Pancreas (tissue), 10 donors: ENCODE measurements at regions not wholly inside any gene's neighbourhood (a gene's known extent, or its start where the extent isn't known, plus 50 kb on each side); places are given as distances from the start of the nearest gene placed in this dataset.

Experiments
- ATAC-seq, 4 donors: fragments of 200-7000 bp; cut with Tn5 transposase; one replicate each; pipeline versions ENCODE4 v1.8.0 to v1.9.1; 2020; ENCODE audit warnings: mild to moderate bottlenecking in 4 of 4, moderate library complexity in 4 of 4
- DNase-seq, 6 donors: peaks; one replicate each; pipeline ENCODE4 v3.0.0-alpha.2; 2020
- FAIRE-seq: peaks from 2 replicates; lab custom pipeline; 2012; peaks lifted over from hg19 to GRCh38; lab: Jason Lieb, UNC
- H3K27ac ChIP-seq, 4 donors: fragments of 200-600 bp; sonication (generic); 1 replicate in 3 of 4; 2 replicates in 1 of 4; pipeline versions ENCODE4 v1.5.0 to v1.8.0; 2020
- H3K27me3 ChIP-seq, 4 donors: fragments of 200-600 bp; one replicate each; pipeline ENCODE4 v1.8.0; 2021
- H3K36me3 ChIP-seq, 3 donors: fragments of 200-600 bp; sonication (generic) in 1 of 3; one replicate each; pipeline versions ENCODE4 v1.5.0 to v1.8.0; 2020 to 2021
- H3K4me1 ChIP-seq, 3 donors: fragments of 200-600 bp; one replicate each; pipeline ENCODE4 v1.8.0; 2021
- H3K4me3 ChIP-seq, 4 donors: fragments of 200-600 bp; sonication (generic) in 2 of 4; one replicate each; pipeline versions ENCODE4 v1.5.0 to v1.8.0; 2020 to 2021
- H3K9me3 ChIP-seq, 4 donors: fragments of 200-600 bp; one replicate each; pipeline ENCODE4 v1.8.0; 2021
- CTCF ChIP-seq, 4 donors: fragments of 200-600 bp; sonication (generic) in 3 of 4; IDR thresholded peaks; one replicate each; pipeline versions ENCODE4 v1.5.0 to v1.8.0; 2021; ENCODE audit warnings: antibody characterized with exemption in 4 of 4
- WGBS, 2 donors: extraction: QIAGEN DNeasy Blood & Tissue Kit; methylation state at CpG; one replicate each; pipeline ENCODE4 v1.1.7; 2013; 5-methylcytosine and 5-hydroxymethylcytosine counted together
- intact Hi-C, 3 donors: fragments of 100-400 bp; cut with DNase I; formaldehyde crosslinking; loops; one replicate each; pipeline versions ENCODE4 v1.11.1 to v1.14.2; 2022
- donor health status: healthy with polysubstance abuse.
- donor health status: DM: no; HTN: no; CAD: no; lungs with moderate emphysema.
- donor health status: DM: no; HTN: no; CAD: no.
- donor health status: control.
- donor health status: control.
- donor health status: Bipolar disorder and iron deficiency.
- donor health status: DM: yes; HTN: yes; CAD: no.
- donor health status: DM: no; HTN: no; CAD: no.
- donor health status: DM: no; HTN: no; CAD: no.
- donor health status: DM: yes; HTN: yes; CAD: no.

- Histone ChIP-seq H3K4me3 (no peak overlapping the region), H3K36me3 (no peaks in the 10 kb centered on the region), H3K27me3 (no peaks in the 10 kb centered on the region), H3K27ac (no peak overlapping the region), H3K9me3 (no peaks in the 10 kb centered on the region), H3K4me1 (no peaks in the 10 kb centered on the region)
- DNase-seq (no peak), FAIRE-seq (no peak), ATAC-seq (no peak)
- TF ChIP-seq CTCF (IDR thresholded peaks at IDR 0.05) = no peak
- intact Hi-C loops = no loop called here
- WGBS, 2 donors = 73 to 81% methylated on average over 8 of the region's 8 CpGs
Observed at GRCh38 chr14:99324291-99324690, 52.3 kb upstream of the BCL11B start.

GRCh38 chr14:99323603-99324185 is 51.7 kb upstream of the BCL11B start:
- DNase-seq (no peak), ATAC-seq (no peak), FAIRE-seq (no peak)
- no peak overlapping the region for H3K27ac ChIP-seq
- WGBS, 2 donors = 86 to 95% methylated on average over 14 of the region's 14 CpGs
- H3K27me3 ChIP-seq = no peaks in the 10 kb centered on the region
- H3K4me3 ChIP-seq = no peak overlapping the region
- TF ChIP-seq CTCF (IDR thresholded peaks at IDR 0.05) = no peak
- H3K36me3 ChIP-seq = no peaks in the 10 kb centered on the region
- intact Hi-C loops = no loop called here
- no peaks in the 10 kb centered on the region for H3K9me3 ChIP-seq
- no peaks in the 10 kb centered on the region for H3K4me1 ChIP-seq

GRCh38 chr14:99322731-99323599 is 51.0 kb upstream of the BCL11B start:
- no peak for TF ChIP-seq CTCF (IDR thresholded peaks at IDR 0.05)
- 67 to 77% methylated on average over 20 of the region's 20 CpGs for WGBS, 2 donors
- no peak for FAIRE-seq
- Histone ChIP-seq H3K9me3 (no peaks in the 10 kb centered on the region), H3K27me3 (no peaks in the 10 kb centered on the region), H3K4me3 (no peak overlapping the region), H3K4me1 (no peaks in the 10 kb centered on the region), H3K27ac (no peak overlapping the region), H3K36me3 (no peaks in the 10 kb centered on the region)
- no peak for ATAC-seq
- no peak for DNase-seq
- intact Hi-C loops = no loop called here

- Histone ChIP-seq H3K9me3 (no peaks in the 10 kb centered on the region), H3K4me1 (no peaks in the 10 kb centered on the region), H3K27me3 (no peaks in the 10 kb centered on the region), H3K36me3 (no peaks in the 10 kb centered on the region), H3K27ac (no peak overlapping the region), H3K4me3 (no peak overlapping the region)
- TF ChIP-seq CTCF (IDR thresholded peaks at IDR 0.05) = no peak
- DNase-seq = no peak
- intact Hi-C loops = no loop called here
- FAIRE-seq = no peak
- 71 to 77% methylated on average over 13 of the region's 13 CpGs for WGBS, 2 donors
- ATAC-seq = no peak
Observed at GRCh38 chr14:99321955-99322730, 50.1 kb upstream of the BCL11B start.
